ENCODE measurements at regions not wholly inside any gene's neighbourhood (a gene's known extent, or its start where the extent isn't known, plus 50 kb on each side); places are given as distances from the start of the nearest gene placed in this dataset.

DNA sequence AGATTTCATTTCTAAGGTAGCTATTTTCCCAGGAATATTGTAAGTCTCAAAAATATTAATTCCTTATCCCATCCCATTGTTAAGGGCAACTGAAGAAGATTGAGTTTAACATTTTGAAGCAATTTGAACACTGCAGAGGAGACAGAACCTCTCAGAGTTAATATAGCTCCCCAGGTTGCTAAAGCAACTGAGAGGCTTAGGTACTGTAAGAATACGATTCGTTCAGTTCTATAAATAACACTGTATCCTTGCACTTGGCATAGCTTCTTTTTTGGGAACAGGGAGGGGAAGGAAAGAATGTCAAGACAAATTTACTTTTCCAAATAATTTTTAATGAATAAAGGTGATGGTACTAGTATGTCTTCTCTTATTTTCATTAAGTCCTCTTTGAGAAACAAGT, 658.4 kb upstream of the CELF2 start:
- in situ Hi-C loops (cut with HindIII; ENCODE audit: low pct_unique_long_range_greater_than_20kb, low sequenced_read_pairs) = no loop called here
- no peak for DNase-seq (ENCODE audit: low read depth)

DNA sequence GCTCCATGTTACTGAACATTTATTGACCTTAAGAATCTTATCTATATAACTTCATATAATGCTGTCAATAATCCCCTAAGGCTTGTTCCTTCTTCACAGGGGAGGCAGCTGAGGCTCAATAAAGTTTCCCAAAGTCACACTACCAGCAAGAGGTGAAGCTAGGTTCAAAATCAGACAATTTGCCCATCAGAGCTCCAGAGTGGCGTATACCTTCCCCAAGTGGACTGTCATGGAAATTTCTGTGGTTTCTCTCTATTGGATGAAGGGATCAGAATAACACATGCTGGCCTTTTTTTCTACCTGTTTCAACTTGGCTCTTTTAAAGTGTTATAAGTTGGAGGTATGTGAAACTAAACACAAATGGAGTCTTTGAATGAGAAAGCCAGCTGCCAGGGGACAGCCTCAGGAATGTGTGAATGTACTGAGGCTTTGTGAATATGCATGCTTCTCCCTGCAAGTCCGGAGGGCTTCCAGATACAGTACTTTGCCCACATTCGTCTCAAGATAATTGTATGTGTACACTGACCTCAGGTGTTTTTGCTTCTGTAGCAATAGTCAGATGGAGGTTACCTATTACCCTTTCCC, 656.3 kb upstream of the CELF2 start:
- in situ Hi-C loops (cut with HindIII; ENCODE audit: low pct_unique_long_range_greater_than_20kb, low sequenced_read_pairs) = no loop called here
- no peak for DNase-seq (ENCODE audit: low read depth)

DNA sequence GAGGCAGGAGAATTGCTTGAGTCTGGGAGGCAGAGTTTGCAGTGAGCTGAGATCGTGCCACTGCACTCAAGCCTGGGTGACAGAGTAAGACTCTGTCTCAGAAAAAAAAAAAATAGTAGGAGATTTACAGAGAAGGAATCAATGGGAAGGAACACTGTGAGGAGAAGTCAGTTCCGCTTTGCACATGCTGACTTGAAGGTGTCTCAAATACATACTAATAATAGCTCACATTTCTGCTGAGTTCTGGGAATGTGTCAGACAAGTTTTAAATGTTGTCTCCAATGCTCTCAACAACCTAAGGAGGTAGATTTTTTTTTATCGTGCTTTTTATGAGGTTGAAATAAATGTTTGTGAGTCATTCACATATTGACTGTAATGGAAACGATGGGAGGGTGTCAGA, 654.9 kb upstream of the CELF2 start:
- no peak for DNase-seq (ENCODE audit: low read depth)
- in situ Hi-C loops (cut with HindIII; ENCODE audit: low pct_unique_long_range_greater_than_20kb, low sequenced_read_pairs) = no loop called here

DNA sequence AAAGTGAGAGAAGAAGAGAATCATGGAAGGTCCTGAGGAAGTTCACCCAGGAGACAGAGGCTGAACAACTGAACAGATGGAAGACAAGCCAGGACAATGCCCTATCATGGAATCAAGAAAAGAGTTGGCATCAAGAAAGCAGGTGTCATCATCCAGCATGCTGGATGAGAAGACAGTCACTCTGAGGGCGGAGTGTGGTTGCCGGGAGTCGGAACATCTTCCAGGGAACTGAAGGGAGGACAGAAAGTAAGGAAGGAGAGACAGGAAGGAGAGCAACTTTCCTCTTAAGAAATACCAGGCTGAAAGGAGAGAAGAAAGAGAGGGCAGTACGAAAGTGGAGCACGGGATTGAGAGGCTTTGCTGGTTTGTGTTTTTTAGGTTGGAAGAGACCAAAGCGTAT, 654.5 kb upstream of the CELF2 start:
- no peak for DNase-seq (ENCODE audit: low read depth)
- in situ Hi-C loops (cut with HindIII; ENCODE audit: low pct_unique_long_range_greater_than_20kb, low sequenced_read_pairs) = no loop called here

DNA sequence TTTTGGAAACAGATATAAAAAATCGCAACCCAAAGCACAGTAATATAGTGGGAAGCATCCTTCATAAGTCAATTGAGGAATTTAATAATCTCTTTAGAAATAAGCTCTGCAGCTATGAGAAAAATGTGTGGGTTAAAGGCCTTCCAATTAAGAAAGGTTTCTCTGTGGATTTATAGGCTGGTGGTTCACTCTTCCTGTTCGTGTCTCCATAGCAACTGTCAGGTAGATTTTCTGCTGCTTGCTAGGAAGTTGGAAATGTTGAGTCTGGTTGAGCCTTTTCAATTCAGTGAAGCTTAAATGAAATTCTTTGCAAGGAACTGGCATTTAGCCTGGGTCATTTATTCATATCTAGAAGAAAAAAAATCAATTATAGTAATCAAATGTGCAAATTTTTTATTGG, 652.8 kb upstream of the CELF2 start:
- no peak for DNase-seq (ENCODE audit: low read depth)
- in situ Hi-C loops (cut with HindIII; ENCODE audit: low pct_unique_long_range_greater_than_20kb, low sequenced_read_pairs) = no loop called here

DNA sequence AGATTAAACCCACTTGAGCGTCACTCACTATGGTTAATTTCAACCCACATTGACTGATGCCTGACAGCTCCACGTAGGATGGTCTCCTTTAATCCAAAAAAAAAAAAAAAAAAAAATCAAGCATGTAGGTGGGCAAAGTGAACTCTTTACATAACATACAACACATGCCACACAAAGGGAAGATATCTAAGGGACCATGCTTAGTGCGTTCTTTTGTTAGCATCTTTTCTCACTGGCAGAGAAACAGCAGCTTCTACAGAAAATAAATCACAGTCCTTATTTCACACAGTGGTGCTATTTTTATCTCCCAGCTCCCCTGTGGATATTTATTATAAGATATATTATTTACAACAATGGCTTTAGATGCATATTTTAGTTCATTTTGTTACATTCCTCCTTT, 652.0 kb upstream of the CELF2 start:
- DNase-seq (ENCODE audit: low read depth) = no peak
- in situ Hi-C loops (cut with HindIII; ENCODE audit: low pct_unique_long_range_greater_than_20kb, low sequenced_read_pairs) = no loop called here

DNA sequence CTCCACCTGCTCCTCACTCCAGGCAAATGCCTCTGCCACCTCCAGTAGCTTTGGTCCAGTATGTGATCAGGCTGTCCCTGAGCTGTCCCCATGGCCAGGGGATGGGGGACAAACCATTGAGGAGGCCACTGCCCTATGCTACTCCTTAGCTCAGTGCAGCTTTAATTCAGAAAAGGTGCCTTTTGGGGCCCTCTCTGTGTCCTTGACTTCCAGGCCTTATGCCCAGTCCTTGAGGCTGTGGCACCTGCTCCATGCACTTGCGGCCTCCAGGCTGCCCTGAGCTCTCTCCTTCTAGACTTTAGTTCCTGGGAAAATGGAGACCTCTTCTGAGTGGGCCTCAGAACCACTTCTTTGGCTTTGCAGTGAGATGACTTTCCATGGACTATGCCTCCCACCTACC, 650.8 kb upstream of the CELF2 start:
- in situ Hi-C loops (cut with HindIII; ENCODE audit: low pct_unique_long_range_greater_than_20kb, low sequenced_read_pairs) = no loop called here
- no peak for DNase-seq (ENCODE audit: low read depth)

DNA sequence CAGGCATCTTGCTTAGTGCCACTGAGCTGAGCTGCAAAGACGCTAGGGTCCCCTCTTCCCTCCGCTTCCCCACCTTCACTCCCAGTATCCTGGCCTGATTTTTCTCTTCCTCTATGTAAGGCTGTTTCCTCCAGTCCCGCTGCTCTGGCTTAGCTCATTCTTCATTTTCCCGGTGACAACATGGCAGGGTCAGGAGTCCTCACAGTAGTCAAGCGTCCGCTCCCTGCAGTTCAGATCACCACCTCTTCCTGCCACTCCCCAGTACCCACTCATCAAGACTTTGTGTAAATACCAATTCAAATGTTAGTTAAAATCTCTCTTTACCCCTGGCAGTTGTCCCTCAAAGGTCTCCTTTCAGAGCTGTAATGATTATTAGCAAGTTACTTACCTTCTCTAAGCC, 650.4 kb upstream of the CELF2 start:
- in situ Hi-C loops (cut with HindIII; ENCODE audit: low pct_unique_long_range_greater_than_20kb, low sequenced_read_pairs) = no loop called here
- no peak for DNase-seq (ENCODE audit: low read depth)

DNA sequence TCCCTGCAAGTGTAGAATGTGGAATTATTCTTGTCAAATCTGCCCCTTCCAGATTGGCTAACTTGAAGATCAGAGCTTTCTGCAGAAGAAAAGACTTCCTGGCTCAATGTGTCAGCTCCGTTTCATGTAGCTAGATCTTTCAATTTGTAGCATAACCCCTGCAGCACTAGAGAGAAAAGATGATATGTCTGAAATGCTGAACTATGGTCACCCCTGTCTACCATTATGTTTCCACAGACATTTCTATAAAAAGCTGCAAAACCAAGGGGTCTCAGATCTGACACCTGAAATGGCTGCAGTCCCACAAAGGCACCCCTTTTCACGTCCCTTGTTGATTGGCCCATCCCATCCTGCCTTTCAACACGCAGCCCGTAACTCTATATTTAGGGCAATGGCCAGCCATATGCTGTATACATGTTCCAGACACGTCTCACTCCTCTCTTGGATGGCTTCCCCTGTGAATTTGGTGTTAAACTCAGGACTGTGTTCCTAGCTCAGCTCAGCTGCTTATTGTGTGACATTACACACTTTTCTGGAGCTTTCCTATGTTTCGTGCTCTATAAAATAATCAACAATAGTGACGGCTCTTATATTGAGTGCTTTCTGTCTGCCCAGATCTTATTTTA, 648.6 kb upstream of the CELF2 start:
- in situ Hi-C loops (cut with HindIII; ENCODE audit: low pct_unique_long_range_greater_than_20kb, low sequenced_read_pairs) = no loop called here

DNA sequence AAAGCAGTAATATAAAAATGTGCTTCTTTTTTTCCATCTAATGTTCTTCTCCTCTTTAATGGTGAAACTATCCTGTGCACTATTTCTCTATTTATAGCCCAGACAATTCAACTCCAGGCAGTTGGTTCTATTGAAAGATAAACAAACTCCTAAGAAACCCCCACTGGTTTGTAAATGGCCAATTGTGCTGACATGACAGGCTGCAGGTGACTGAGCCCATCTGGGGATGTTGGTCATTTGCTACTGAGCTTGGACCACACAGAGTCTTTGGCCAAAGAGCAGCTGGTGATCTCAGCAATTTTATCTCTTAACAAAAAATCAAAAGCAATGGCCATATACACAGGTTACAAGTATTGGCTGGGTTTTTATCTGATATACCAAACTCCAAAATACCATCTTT, 631.8 kb upstream of the CELF2 start:
- no peak for DNase-seq (ENCODE audit: low read depth)
- in situ Hi-C loops (cut with HindIII; ENCODE audit: low pct_unique_long_range_greater_than_20kb, low sequenced_read_pairs) = no loop called here

More for the DNA sequence above, 648.6 kb upstream of the CELF2 start:
- DNase-seq (ENCODE audit: low read depth) = no peak

DNA sequence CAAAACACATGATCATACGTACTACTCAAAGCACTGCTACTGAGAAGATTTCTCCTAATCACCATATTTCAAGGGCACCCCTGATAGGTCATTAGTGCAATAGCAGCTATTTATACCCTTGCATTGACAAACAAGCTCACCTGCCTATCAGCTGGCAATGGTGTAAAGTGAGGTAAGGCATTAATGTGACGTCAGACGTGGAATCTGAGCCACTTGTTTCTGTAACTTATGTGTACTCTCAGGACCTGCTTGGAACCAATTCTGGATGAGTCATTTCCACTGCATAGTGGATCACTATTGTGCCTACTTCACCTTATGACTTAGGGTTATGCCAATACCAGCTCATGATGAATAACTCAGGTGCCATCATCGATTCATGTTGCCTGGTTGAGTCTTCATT, 628.5 kb upstream of the CELF2 start:
- in situ Hi-C loops (cut with HindIII; ENCODE audit: low pct_unique_long_range_greater_than_20kb, low sequenced_read_pairs) = no loop called here
- no peak for DNase-seq (ENCODE audit: low read depth)

DNA sequence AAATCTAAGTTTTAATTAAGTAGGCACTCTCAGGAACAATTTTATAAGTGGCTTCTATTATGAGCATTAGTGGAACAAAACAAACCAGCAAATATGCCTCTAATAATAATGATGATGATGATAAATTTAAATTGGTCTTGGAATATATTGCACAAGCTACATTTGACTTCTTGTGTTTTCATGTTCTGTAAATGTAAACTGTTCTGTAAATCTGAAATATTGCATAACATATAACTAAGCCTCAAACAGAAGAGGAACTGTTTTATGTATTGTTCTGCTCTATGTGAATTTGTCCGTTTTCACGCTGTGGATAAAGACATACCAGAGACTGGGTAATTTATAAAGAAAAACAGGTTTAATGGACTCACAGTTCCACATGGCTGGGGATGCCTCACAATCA, 625.2 kb upstream of the CELF2 start:
- in situ Hi-C loops (cut with HindIII; ENCODE audit: low pct_unique_long_range_greater_than_20kb, low sequenced_read_pairs) = no loop called here
- no peak for DNase-seq (ENCODE audit: low read depth)

DNA sequence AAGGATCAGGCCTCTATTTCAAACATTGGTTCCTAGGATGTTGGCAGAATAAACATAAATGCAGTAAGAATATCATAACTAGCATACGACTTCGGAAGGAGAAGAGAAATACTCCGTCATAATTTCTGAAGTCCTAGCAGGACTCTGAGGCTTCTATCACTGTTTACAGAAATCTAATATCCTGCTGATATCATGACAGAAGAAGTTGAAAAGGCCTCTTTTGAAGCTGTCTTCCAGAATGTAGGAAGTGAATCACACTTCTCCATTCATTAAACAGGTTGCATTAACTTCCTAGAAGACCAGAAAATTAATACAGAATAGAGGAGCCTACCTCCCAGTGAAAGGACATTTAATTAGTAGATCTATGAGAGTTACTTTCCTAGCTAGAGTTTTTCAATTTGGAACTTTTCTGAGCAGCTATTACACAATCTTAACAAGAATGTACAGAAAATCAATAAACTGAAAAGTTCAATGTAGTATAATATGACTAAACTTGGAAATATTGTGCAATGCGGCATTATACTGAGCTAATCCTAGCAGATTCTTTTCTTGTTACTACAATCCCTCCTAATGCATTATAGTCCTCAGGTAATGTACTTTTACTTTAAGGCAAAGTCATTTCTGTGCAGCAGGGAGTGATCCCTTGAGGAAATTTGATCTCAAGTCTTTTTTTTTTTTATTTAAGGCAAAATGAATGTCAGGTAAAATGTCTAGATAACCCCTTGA, 622.6 kb upstream of the CELF2 start:
- DNase-seq (ENCODE audit: low read depth) = no peak
- in situ Hi-C loops (cut with HindIII; ENCODE audit: low pct_unique_long_range_greater_than_20kb, low sequenced_read_pairs) = no loop called here

DNA sequence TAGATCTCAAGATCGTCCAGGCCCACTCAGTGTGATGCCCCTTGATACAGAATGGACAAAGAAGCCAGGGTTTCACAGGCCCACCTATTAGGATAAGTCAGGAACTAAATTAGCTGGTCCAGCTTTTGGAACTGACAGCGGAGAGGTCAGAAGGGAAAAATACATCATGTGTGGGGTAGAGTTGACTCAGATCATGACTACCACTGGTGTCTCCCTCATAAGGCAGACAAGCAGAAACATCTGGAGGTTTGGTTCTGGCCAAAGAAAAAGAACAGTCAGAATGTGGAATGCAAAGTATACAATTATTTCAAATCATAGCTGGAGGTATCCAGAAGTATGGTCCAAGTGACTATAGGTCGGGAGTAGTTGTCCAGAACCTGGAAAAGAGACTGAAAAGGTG, 621.1 kb upstream of the CELF2 start:
- no peak for DNase-seq (ENCODE audit: low read depth)

DNA sequence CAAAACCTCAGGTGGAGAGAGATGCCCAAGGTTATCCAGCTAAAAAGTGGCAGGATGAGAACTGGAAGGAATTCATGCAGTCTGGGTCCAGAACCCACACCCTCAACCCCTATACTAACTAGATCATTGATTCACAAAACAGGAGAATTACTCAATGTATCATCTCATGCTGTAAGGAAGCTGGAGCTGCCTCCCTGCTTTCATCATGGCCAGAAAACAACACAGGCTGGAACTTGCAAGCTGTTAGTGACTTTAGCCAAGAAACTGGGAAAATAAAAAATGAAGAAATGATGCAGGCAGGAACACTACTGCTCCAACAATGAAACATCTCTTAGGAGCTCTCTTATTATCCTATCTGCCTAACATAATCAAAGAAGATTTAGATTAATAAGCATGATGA, 619.8 kb upstream of the CELF2 start:
- in situ Hi-C loops (cut with HindIII; ENCODE audit: low pct_unique_long_range_greater_than_20kb, low sequenced_read_pairs) = no loop called here
- no peak for DNase-seq (ENCODE audit: low read depth)

More for the DNA sequence above, 621.1 kb upstream of the CELF2 start:
- in situ Hi-C loops (cut with HindIII; ENCODE audit: low pct_unique_long_range_greater_than_20kb, low sequenced_read_pairs) = no loop called here

DNA sequence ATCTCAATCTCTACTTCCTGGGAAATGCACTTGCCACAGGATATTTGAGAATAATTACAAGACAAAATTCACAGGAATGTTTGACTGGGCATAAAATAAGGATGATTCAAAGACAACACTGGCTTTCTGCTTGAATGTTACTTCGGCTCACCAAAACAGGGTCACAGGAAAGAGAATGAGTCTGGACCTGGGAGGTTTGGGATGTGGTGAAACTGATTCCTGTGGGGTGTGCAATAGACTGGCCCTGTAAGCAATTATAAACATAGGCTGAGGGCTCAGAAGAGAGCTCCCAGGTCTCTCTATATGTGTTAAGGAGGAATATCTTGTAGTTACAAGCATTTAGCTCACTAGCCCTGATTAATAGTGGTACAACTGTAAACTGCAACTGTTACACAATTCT, 613.9 kb upstream of the CELF2 start:
- no peak for DNase-seq (ENCODE audit: low read depth)
- in situ Hi-C loops (cut with HindIII; ENCODE audit: low pct_unique_long_range_greater_than_20kb, low sequenced_read_pairs) = no loop called here

DNA sequence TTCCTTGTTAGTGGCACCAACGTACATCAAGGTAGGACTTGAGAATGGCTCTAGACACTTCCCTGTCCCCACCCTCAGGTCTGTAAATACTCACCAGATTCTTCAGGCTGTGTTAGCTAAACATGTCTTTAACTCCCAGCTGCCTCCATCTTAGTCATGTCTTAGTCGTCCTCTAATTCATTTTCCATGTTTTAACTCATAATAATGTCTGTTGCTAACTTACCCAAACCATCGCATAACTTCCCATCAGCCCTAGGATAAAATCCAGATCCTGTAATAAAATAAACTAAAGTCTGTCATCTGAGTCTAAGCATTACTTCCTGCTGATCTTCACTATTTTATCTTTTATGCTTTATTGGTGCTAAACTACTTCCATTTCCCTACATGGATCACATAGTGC, 600.0 kb upstream of the CELF2 start:
- DNase-seq (ENCODE audit: low read depth) = no peak
- in situ Hi-C loops (cut with HindIII; ENCODE audit: low pct_unique_long_range_greater_than_20kb, low sequenced_read_pairs) = no loop called here

DNA sequence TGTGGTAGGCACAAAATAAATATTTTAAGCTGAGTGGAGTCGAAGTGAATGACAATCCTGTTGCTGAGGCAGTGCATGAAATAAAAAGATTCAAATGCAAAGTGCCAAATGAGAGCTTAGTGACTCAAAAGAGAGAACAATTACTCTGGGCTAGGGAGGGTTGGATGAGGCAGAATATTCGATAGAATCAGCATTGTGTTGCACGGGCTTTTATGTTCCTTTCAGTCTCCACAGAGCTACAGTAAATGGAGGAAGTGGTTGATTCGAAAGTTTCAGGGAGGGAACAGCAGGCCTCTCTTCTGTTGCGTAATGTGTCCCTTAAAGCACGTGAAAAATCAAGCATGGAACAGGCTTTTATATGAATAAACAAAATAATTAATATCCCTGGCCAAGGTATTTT, 599.3 kb upstream of the CELF2 start:
- in situ Hi-C loops (cut with HindIII; ENCODE audit: low pct_unique_long_range_greater_than_20kb, low sequenced_read_pairs) = no loop called here
- DNase-seq (ENCODE audit: low read depth) = no peak

DNA sequence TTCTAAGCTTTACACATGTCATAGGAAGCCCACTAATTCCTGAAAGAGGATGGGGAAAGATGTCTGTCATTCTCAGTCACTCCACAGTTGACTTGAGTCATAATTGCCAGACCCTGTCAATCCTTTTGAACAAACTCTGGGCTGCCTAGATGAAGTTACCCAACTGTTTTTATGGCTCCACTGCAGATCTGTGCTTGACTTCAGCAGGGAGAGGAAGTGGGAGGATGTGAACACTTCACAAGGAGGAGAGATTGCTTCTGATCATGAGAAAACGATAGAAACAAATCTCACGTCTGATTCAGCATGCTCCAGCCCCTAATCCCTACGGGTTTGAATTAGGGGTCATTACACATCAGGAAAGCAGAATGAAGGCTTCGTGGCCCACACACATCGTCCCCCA, 596.6 kb upstream of the CELF2 start:
- in situ Hi-C loops (cut with HindIII; ENCODE audit: low pct_unique_long_range_greater_than_20kb, low sequenced_read_pairs) = no loop called here

More for the DNA sequence above, 596.6 kb upstream of the CELF2 start:
- no peak for DNase-seq (ENCODE audit: low read depth)

Measured in Caki2 (cell line).